ENCODE measurements at regions not wholly inside any gene's neighbourhood (a gene's known extent, or its start where the extent isn't known, plus 50 kb on each side); places are given as distances from the start of the nearest gene placed in this dataset.
"Not testable (repeated sequence)": the region's sequence is repeated elsewhere in the genome, so short reads cannot be mapped to it uniquely, and the experiment has no call there.

- no peak for DNase-seq
Measured at GRCh38 chr5:109992264-109992915, 302.7 kb downstream of the MAN2A1 start.

- no peak for DNase-seq
Measured at GRCh38 chr5:109994135-109994534, 304.4 kb downstream of the MAN2A1 start.

GRCh38 chr5:109996246-109996645 lies 306.5 kb downstream of the MAN2A1 start:
- DNase-seq, result no peak

GRCh38 chr5:109997161-109997560 lies 307.4 kb downstream of the MAN2A1 start:
- no peak for DNase-seq

- no peak for DNase-seq
Measured at GRCh38 chr5:109998208-109998607, 308.5 kb downstream of the MAN2A1 start.

- DNase-seq, result no peak
Measured at GRCh38 chr5:109998726-109999125, 309.0 kb downstream of the MAN2A1 start.

GRCh38 chr5:110001648-110002047 lies 311.9 kb downstream of the MAN2A1 start:
- no peak for DNase-seq

- no peak for DNase-seq
Measured at GRCh38 chr5:110002652-110003051, 312.9 kb downstream of the MAN2A1 start.

- not testable (repeated sequence) for DNase-seq
Measured at GRCh38 chr5:110005907-110006562, 316.3 kb downstream of the MAN2A1 start.

GRCh38 chr5:110007101-110007500 lies 317.4 kb downstream of the MAN2A1 start:
- DNase-seq, result no peak

GRCh38 chr5:110008131-110008530 lies 318.4 kb downstream of the MAN2A1 start:
- no peak for DNase-seq

- DNase-seq, result no peak
Measured at GRCh38 chr5:110012145-110012544, 322.4 kb downstream of the MAN2A1 start.

- DNase-seq, result no peak
Measured at GRCh38 chr5:110013017-110013416, 323.3 kb downstream of the MAN2A1 start.

- no peak for DNase-seq
Measured at GRCh38 chr5:110017854-110018253, 328.1 kb downstream of the MAN2A1 start.

- DNase-seq, result no peak
Measured at GRCh38 chr5:110018509-110018908, 328.8 kb downstream of the MAN2A1 start.

GRCh38 chr5:110019119-110019518 lies 329.4 kb downstream of the MAN2A1 start:
- no peak for DNase-seq

GRCh38 chr5:110019780-110020179 lies 330.1 kb downstream of the MAN2A1 start:
- no peak for DNase-seq

- no peak for DNase-seq
Measured at GRCh38 chr5:110021251-110021650, 331.5 kb downstream of the MAN2A1 start.

- no peak for DNase-seq
Measured at GRCh38 chr5:110025160-110025559, 335.4 kb downstream of the MAN2A1 start.

GRCh38 chr5:110027527-110028322 lies 338.0 kb downstream of the MAN2A1 start:
- DNase-seq, result no peak

- no peak for DNase-seq
Measured at GRCh38 chr5:110031402-110032140, 341.8 kb downstream of the MAN2A1 start.

GRCh38 chr5:110032376-110032775 lies 342.6 kb downstream of the MAN2A1 start:
- DNase-seq, result no peak

- no peak for DNase-seq
Measured at GRCh38 chr5:110034056-110034600, 344.4 kb downstream of the MAN2A1 start.

Data from NCI-H2081 (cell line).